Heart right ventricle (tissue), 16 donors: ENCODE measurements at regions not wholly inside any gene's neighbourhood (a gene's known extent, or its start where the extent isn't known, plus 50 kb on each side); places are given as distances from the start of the nearest gene placed in this dataset.
"Not testable (repeated sequence)": the region's sequence is repeated elsewhere in the genome, so short reads cannot be mapped to it uniquely, and the experiment has no call there.

ENCODE experiments used
- ATAC-seq, 8 donors: fragments of 200-7000 bp; cut with Tn5 transposase; one replicate each; pipeline ENCODE4 v1.9.1; 2020; ENCODE audit warnings: mild to moderate bottlenecking in 8 of 8, moderate library complexity in 8 of 8, moderate number of reproducible peaks in 1 of 8
- DNase-seq, 2 donors: peaks; one replicate each; pipeline ENCODE4 v3.0.0-alpha.2; 2020
- H3K27ac ChIP-seq, 10 donors: fragments of 200-600 bp; sonication (generic) in 2 of 10; one replicate each; pipeline versions ENCODE4 v1.5.0 to v1.8.0; 2020 to 2022; ENCODE audit warnings: mild to moderate bottlenecking in 3 of 10
- H3K27me3 ChIP-seq, 7 donors: fragments of 200-600 bp; one replicate each; pipeline ENCODE4 v1.8.0; 2021 to 2022; ENCODE audit warnings: mild to moderate bottlenecking in 2 of 7
- H3K36me3 ChIP-seq, 9 donors: fragments of 200-600 bp; sonication (generic) in 1 of 9; one replicate each; pipeline versions ENCODE4 v1.5.0 to v1.8.0; 2020 to 2022; ENCODE audit warnings: mild to moderate bottlenecking in 2 of 9
- H3K4me1 ChIP-seq, 9 donors: fragments of 200-600 bp; sonication (generic) in 1 of 9; one replicate each; pipeline versions ENCODE4 v1.5.0 to v1.8.0; 2020 to 2022; ENCODE audit warnings: mild to moderate bottlenecking in 4 of 9
- H3K4me3 ChIP-seq, 10 donors: fragments of 200-600 bp; sonication (generic) in 2 of 10; one replicate each; pipeline versions ENCODE4 v1.5.0 to v1.8.0; 2020 to 2022; ENCODE audit warnings: mild to moderate bottlenecking in 7 of 10, moderate library complexity in 2 of 10
- H3K9me3 ChIP-seq, 11 donors: fragments of 200-600 bp in 10 of 11; sonication (generic) in 2 of 11; one replicate each; pipeline versions ENCODE4 v1.5.0 to v1.8.0; 2013 to 2022; ENCODE audit warnings: mild to moderate bottlenecking in 2 of 11, control low read depth in 1 of 11, moderate library complexity in 1 of 11
- WGBS, 2 donors: extraction: QIAGEN DNeasy Blood & Tissue Kit; methylation state at CpG; one replicate each; pipeline ENCODE4 v1.1.7; 2013; ENCODE audit warnings: inconsistent platforms in 1 of 2; 5-methylcytosine and 5-hydroxymethylcytosine counted together
- intact Hi-C, 10 donors: fragments of 100-400 bp; cut with DNase I; formaldehyde crosslinking; loops; one replicate each; pipeline versions ENCODE4 v1.11.1 to v1.14.2; 2022
- TF ChIP-seq, protein P1 (sequence below), 9 donors: fragments of 200-600 bp; sonication (generic) in 2 of 9; IDR thresholded peaks; one replicate each; pipeline versions ENCODE4 v1.5.0 to v1.8.0; 2021 to 2022; ENCODE audit warnings: antibody characterized with exemption in 9 of 9, mild to moderate bottlenecking in 5 of 9, moderate library complexity in 1 of 9
- donor health status: Arrhythmogenic right ventricular cardiomyopathy.
- donor health status: ischemic (EF 13 %, LVEDD 7.1; RV severe dilation, severe dysfunction).
- donor health status: healthy with polysubstance abuse.
- donor health status: DM: no; HTN: yes; CAD: no.
- donor health status: DM: no; HTN: no; CAD: no.
- donor health status: ischemic (EF 25% LVEDD 6.9; RV normal size, moderate dysfunction).
- donor health status: ischemic (EF 25% LVEDD 5.7; RV mildly dilated, moderate dysfunction).
- donor health status: healthy.
- donor health status: DM: yes; HTN: yes; CAD: no.
- donor health status: Ischemic cardiomyopathy.
- donor health status: ischemic (EF 35%, LVEDD 5.7; RV mildly dilated, moderate dysfunction).
- donor health status: nonischemic (EF 11% LVEDD 7.7; RV severe dilation, severe dysfunction).
- donor health status: DM: yes; HTN: yes; CAD: no.
- donor health status: PGD.
- donor health status: ischemic (EF 29% LVEDD 5.4; RV normal size, mild dysfunction).
- donor health status: nonischemic (EF 23%, LVEDD 6.1; RV moderate dilation, normal function).

DNA sequence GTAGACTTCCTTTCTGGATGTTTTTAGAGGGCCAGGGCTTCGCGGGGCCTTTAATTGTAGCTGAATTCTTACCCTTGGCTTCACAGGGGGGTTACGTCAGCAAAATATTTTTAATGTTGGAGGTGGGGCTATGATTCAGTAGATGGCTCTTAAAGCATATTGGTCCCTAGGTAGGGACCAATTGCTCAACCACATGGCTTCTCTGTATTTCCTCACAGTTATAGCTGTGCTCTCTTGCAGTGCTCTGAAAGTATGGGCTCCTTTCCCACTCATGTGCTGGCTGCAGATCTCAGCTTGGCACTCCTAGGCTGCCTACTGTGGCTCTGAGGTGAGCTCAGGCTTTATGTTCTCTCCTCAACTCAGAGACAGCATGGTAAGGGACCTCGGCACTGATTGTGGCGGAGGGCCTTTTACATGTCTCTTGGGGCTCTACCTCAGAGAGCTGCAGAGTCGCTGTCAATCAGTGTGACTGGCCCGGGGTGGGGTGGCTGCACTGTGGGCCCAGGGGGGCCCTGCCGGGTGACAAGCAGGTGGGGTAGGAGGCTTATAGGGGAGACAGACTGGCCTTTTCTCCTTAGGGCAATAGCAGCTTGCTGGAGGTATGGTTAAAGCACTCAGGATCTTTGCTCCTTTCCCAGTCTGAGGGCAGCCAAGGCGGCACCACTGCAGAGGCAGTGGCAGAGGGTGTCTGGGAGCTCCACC, 318.0 kb downstream of the DOK5 start:
- H3K27me3 ChIP-seq: no peaks in the 10 kb centered on the region
- H3K27ac ChIP-seq: no peak overlapping the region
- H3K36me3 ChIP-seq: no peaks in the 10 kb centered on the region
- intact Hi-C loops: no loop called here
- H3K9me3 ChIP-seq: peaks cover 0 to 35% (median 0%) of the 10 kb centered on the region in 11 donors
- TF ChIP-seq, protein P1, sequence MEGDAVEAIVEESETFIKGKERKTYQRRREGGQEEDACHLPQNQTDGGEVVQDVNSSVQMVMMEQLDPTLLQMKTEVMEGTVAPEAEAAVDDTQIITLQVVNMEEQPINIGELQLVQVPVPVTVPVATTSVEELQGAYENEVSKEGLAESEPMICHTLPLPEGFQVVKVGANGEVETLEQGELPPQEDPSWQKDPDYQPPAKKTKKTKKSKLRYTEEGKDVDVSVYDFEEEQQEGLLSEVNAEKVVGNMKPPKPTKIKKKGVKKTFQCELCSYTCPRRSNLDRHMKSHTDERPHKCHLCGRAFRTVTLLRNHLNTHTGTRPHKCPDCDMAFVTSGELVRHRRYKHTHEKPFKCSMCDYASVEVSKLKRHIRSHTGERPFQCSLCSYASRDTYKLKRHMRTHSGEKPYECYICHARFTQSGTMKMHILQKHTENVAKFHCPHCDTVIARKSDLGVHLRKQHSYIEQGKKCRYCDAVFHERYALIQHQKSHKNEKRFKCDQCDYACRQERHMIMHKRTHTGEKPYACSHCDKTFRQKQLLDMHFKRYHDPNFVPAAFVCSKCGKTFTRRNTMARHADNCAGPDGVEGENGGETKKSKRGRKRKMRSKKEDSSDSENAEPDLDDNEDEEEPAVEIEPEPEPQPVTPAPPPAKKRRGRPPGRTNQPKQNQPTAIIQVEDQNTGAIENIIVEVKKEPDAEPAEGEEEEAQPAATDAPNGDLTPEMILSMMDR (IDR thresholded peaks at IDR 0.05): no peak
- ATAC-seq (peak in 1 of 8 donors; percentile 52), DNase-seq (no peak)
- H3K4me3 ChIP-seq: no peak overlapping the region
- 77 to 79% methylated on average over 9 of the region's 9 CpGs for WGBS, 2 donors
- no peaks in the 10 kb centered on the region for H3K4me1 ChIP-seq

DNA sequence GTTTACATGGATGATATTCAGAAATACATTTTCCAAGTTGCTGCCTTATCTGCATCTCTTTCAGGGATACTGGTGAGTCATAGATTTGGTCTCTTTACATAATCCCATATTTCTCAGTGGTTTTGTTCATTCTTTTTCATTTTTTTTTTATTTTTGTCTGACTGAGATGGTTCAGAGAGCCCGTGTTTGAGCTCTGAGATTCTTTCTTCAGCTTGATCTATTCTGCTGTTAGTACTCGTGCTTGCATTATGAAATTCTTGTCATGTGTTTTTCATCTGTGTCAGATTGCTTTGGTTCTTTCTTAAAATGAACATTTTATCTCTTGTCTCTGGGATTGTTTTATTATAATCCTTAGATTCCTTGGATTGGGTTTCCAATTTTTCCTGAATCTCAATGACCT, 317.3 kb downstream of the DOK5 start:
- Histone ChIP-seq H3K27ac (no peak overlapping the region), H3K9me3 (peaks cover 0 to 39% (median 0%) of the 10 kb centered on the region in 11 donors), H3K4me1 (no peaks in the 10 kb centered on the region), H3K27me3 (no peaks in the 10 kb centered on the region), H3K4me3 (no peak overlapping the region), H3K36me3 (no peaks in the 10 kb centered on the region)
- intact Hi-C loops: no loop called here
- TF ChIP-seq, protein P1 (IDR thresholded peaks at IDR 0.05): no peak
- no peak for ATAC-seq
- WGBS, 2 donors: 73 to 74% methylated on average over 2 of the region's 2 CpGs
- DNase-seq: no peak

DNA sequence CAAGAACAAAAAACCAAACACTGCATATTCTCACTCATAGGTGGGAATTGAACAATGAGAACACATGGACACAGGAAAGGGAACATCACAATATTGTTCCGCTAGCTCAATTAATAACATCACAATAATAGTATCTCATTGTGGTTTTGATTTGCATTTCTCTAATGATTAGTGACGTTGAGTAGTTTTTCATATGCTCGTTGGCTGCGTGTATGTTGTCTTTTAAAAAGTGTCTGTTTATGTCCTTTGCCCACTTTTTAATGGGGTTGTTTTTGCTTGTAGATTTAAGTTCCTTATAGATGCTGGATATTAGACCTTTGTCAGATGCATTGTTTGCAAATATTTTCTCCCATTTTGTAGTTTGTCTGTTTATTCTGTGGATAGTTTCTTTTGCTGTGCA, 312.9 kb downstream of the DOK5 start:
- H3K27ac ChIP-seq: not testable (repeated sequence)

DNA sequence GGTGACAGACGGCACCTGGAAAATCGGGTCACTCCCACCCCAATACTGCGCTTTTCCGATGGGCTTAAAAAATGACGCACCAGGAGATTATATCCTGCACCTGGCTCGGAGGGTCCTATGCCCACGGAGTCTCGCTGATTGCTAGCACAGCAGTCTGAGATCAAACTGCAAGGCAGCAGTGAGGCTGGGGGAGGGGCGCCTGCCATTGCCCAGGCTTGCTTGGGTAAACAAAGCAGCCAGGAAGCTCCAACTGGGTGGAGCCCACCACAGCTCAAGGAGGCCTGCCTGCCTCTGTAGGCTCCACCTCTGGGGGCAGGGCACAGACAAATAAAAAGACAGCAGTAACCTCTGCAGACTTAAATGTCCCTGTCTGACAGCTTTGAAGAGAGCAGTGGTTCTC, 307.4 kb downstream of the DOK5 start:
- 90 to 91% methylated on average over 6 to 9 of the region's 9 CpGs for whole genome bisulfite sequencing, 2 donors

More for the DNA sequence above, 312.9 kb downstream of the DOK5 start:
- H3K4me1 ChIP-seq, ATAC-seq, intact Hi-C loops, H3K4me3 ChIP-seq, H3K36me3 ChIP-seq, DNase-seq, H3K27me3 ChIP-seq: not testable (repeated sequence)
- peaks cover 0 to 39% (median 0%) of the 10 kb centered on the region in 11 donors for H3K9me3 ChIP-seq
- WGBS, 2 donors: 92 to 96% methylated on average over 4 of the region's 4 CpGs

DNA sequence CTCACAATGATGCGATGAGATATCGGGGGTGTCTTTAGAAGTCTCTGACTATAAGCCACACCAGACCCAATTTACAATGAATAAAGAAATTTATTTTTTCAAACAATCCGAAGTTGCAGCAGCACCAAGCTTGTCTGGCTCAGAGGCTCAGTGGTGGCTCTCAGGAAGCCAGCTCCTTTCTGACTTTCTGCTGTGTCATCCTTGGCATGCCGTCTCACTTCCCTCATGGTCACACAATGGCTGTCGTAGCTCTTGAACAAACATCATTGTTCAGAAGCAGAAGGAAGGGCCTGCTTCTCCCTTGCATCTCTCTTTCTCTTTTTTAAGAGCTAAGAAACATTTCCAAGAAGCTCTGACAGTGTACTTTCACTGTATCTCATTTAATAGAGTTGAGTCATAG, 299.0 kb downstream of the DOK5 start:
- TF ChIP-seq, protein P1 (IDR thresholded peaks at IDR 0.05): no peak
- intact Hi-C loops: no loop called here
- peaks cover 0 to 3% (median 0%) of the 10 kb centered on the region in 7 donors for H3K27me3 ChIP-seq
- H3K4me3 ChIP-seq: no peak overlapping the region
- DNase-seq (no peak), ATAC-seq (no peak)
- WGBS, 2 donors: 76 to 79% methylated on average over 5 of the region's 5 CpGs
- H3K4me1 ChIP-seq: no peaks in the 10 kb centered on the region
- no peaks in the 10 kb centered on the region for H3K36me3 ChIP-seq
- H3K27ac ChIP-seq: no peak overlapping the region
- H3K9me3 ChIP-seq: no peaks in the 10 kb centered on the region

More for the DNA sequence above, 307.4 kb downstream of the DOK5 start:
- H3K27ac ChIP-seq, H3K4me1 ChIP-seq, H3K36me3 ChIP-seq, intact Hi-C loops, H3K4me3 ChIP-seq, DNase-seq, H3K9me3 ChIP-seq, H3K27me3 ChIP-seq, ATAC-seq: not testable (repeated sequence)
